ENCODE measurements at regions not wholly inside any gene's neighbourhood (a gene's known extent, or its start where the extent isn't known, plus 50 kb on each side); places are given as distances from the start of the nearest gene placed in this dataset.

- TF ChIP-seq CTCF (IDR thresholded peaks at IDR 0.05) (no peak), POLR2A (IDR thresholded peaks at IDR 0.05) (no peak)
Observed at GRCh38 chr14:83697099-83697498, 1832.8 kb upstream of the FLRT2 start.
